Activated T-cell treated with anti-CD3 and anti-CD28 coated beads, Interleukin-2, amount 50 U/mL, for 72 hours (primary cell): ENCODE measurements at regions not wholly inside any gene's neighbourhood (a gene's known extent, or its start where the extent isn't known, plus 50 kb on each side); places are given as distances from the start of the nearest gene placed in this dataset.

Source experiments
- ATAC-seq, 2 donors: fragments of 150-1000 bp; cut with Tn5 transposase; replicated peaks in 1 of 2; 2 replicates each; pipeline ENCODE4 v1.10.0; 2021; ENCODE audit warnings: moderate library complexity in 2 of 2, mild to moderate bottlenecking in 1 of 2
- DNase-seq, 2 donors: peaks; one replicate each; pipeline ENCODE4 v3.0.0; 2021 to 2022; ENCODE audit warnings: mixed read lengths in 1 of 2
- H3K27ac Mint-ChIP-seq: one replicate; pipeline ENCODE4 v1.8.0; 2022; ENCODE audit warnings: mild to moderate bottlenecking, moderate library complexity, mixed read lengths
- H3K27me3 Mint-ChIP-seq: one replicate; pipeline ENCODE4 v1.8.0; 2022; ENCODE audit warnings: low read depth, mixed read lengths
- H3K36me3 Mint-ChIP-seq, 2 donors: one replicate each; pipeline ENCODE4 v1.8.0; 2022; ENCODE audit warnings: mixed read lengths in 2 of 2, mild to moderate bottlenecking in 1 of 2; ENCODE audit not compliant: insufficient read depth in 2 of 2
- H3K4me1 Mint-ChIP-seq: one replicate; pipeline ENCODE4 v1.8.0; 2022; ENCODE audit warnings: low read depth, mixed read lengths
- H3K4me3 Mint-ChIP-seq, 2 donors: one replicate each; pipeline ENCODE4 v1.8.0; 2022; ENCODE audit warnings: mild to moderate bottlenecking in 2 of 2, mixed read lengths in 2 of 2, moderate library complexity in 2 of 2
- H3K9me3 Mint-ChIP-seq, 2 donors: one replicate each; pipeline ENCODE4 v1.8.0; 2022; ENCODE audit warnings: mixed read lengths in 2 of 2

DNA sequence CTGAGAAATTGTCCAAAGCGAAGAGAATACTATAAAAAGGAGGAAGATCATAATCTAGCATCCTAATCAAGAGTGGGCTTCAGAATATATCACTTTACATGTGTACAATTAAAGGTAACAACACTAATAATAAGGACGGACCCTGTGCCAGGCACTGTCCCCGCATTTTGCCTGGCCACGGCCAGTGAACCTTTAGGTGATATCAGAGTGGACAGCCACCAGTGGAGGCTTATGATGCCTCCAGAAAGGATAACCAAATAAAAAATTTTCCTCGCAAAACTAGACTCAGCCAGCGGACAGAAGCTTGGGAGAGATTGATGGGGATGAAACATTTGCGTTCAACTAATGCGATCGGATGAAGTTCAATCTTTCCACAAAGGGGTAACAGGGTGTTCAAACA, 436.4 kb downstream of the NPHP4 start:
- Mint-ChIP-seq H3K4me3 (no peak overlapping the region), H3K36me3 (peaks cover 3 to 8% of the 10 kb centered on the region in 2 donors), H3K9me3 (peaks cover 10 to 12% of the 10 kb centered on the region in 2 donors), H3K4me1 (no peaks in the 10 kb centered on the region), H3K27me3 (peaks cover 21% of the 10 kb centered on the region), H3K27ac (no peak overlapping the region)
- ATAC-seq (no peak), DNase-seq (no peak)

DNA sequence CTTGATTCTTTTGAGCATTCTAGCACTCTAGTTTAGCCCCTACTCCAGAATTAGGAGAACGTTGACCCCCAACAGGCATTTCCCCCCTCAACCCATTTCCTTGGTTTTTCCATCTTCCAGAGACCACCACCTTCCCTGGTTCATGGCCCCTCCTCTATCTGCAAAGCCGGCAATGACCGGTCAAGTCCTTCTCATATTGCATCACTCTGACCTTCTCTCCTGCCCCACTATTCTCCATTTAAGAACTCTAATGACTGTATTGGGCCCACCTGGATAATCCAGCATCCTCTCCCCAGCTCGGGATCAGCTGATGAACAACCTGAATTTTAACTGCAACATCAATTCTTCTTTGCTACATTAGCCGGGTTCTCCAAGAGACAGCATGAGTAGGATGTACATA, 437.4 kb downstream of the NPHP4 start:
- no peak for DNase-seq
- no peak overlapping the region for H3K4me3 Mint-ChIP-seq
- no peak for ATAC-seq
- peaks cover 4 to 8% of the 10 kb centered on the region in 2 donors for H3K36me3 Mint-ChIP-seq
- peaks cover 21% of the 10 kb centered on the region for H3K27me3 Mint-ChIP-seq
- no peak overlapping the region for H3K27ac Mint-ChIP-seq
- no peaks in the 10 kb centered on the region for H3K4me1 Mint-ChIP-seq
- H3K9me3 Mint-ChIP-seq, result peaks cover 12 to 14% of the 10 kb centered on the region in 2 donors

DNA sequence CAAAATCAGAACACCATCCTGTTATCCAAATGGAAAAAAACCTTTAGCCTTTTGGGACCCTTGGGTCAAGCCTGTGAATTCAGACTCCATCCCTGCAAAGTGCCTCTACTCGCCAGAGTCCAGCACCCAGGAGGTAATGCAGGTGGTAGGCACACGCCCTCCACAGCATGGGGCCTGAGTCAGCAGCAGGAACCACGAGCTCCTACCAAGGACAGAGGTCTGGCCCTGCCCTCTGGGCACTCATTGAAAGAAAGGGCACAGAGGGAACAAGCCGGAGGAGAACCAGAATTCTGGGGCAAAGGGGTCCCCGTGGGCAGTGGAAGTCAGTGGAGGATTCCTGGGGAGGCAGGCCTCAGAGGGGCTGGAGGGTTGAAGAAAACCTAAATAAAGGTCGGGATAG, 438.1 kb downstream of the NPHP4 start:
- Mint-ChIP-seq H3K4me3 (no peak overlapping the region), H3K4me1 (no peaks in the 10 kb centered on the region), H3K36me3 (peaks cover 4 to 8% of the 10 kb centered on the region in 2 donors), H3K27me3 (peaks cover 21% of the 10 kb centered on the region), H3K27ac (no peak overlapping the region), H3K9me3 (peaks cover 12 to 14% of the 10 kb centered on the region in 2 donors)
- no peak for ATAC-seq
- no peak for DNase-seq

DNA sequence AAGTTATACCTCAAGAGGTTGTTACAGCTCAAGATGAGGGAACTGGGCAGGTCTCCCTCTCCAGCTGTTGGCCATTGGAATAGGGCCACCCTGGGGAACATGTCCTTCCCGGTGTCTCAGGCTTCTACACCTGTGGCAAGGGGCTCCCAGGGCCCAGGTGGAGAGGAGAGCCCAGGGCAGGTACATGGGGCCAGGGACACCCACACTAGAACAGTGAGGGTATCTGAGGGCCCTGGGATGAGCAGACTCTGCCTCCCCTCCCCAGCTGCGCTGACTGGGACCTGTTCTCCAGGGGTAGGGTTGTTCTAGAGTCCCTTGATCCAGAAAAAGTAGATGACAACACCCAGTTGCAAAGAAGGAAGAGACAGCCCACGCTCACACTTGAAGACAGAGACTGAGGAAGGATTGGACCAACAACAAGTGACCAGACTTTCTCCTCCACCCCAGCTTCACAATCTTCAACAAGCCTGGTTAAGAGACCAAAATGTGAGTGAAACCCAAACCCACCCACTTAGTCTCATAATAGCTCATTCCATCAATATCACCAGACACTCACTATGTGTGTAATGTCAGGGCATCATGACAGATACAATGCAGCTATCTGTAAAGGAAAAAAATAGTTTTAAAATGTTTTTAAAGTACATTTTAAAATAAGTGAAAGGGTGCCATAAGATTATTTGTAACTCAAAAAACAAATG, 439.3 kb downstream of the NPHP4 start:
- Mint-ChIP-seq H3K27me3 (peaks cover 12% of the 10 kb centered on the region), H3K27ac (no peak overlapping the region), H3K4me3 (no peak overlapping the region), H3K36me3 (peaks cover 0 to 1% of the 10 kb centered on the region in 2 donors), H3K9me3 (peaks cover 4 to 7% of the 10 kb centered on the region in 2 donors), H3K4me1 (no peaks in the 10 kb centered on the region)
- ATAC-seq (peak in 1 of 2 donors; percentile 30), DNase-seq (no peak)

DNA sequence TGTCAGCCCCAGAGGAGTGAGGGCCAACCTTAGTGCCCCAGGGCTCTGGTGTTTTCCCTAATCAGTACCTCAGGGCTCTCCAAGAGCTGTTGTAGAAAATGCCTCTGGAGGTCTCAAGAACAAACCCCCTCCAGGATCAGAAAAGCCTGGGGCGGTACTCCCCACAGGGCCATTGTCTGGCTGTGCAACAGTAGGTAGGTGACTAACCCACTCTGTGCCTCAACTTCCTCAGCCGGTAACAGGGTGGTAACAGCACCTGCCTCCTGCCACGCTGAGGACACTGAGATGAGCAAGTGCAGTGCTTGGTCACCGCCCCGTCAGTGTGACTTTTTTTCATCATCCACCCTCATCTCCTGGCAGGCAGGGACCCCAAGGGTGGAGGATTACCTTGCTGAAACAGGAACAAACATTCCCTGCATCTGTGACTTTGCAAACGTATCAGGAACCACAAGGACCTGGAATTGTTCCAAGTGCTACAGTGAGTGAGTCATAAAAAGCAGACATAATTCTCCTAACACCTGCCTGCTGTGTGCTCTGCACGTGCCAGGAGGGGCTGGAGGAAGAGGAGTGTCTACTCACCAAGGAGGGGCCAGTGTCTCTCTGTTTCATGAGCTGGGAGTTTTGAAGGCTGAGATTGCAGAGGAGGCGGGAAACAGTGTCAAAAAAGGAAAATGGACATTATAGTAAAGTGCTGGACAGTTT, 440.8 kb downstream of the NPHP4 start:
- peaks cover 4 to 7% of the 10 kb centered on the region in 2 donors for H3K9me3 Mint-ChIP-seq
- H3K27ac Mint-ChIP-seq, result no peak overlapping the region
- peaks cover 0 to 1% of the 10 kb centered on the region in 2 donors for H3K36me3 Mint-ChIP-seq
- no peak for DNase-seq
- peaks cover 11% of the 10 kb centered on the region for H3K27me3 Mint-ChIP-seq
- peak in 1 of 2 donors; percentile 17 for ATAC-seq
- H3K4me1 Mint-ChIP-seq, result no peaks in the 10 kb centered on the region
- H3K4me3 Mint-ChIP-seq, result no peak overlapping the region

DNA sequence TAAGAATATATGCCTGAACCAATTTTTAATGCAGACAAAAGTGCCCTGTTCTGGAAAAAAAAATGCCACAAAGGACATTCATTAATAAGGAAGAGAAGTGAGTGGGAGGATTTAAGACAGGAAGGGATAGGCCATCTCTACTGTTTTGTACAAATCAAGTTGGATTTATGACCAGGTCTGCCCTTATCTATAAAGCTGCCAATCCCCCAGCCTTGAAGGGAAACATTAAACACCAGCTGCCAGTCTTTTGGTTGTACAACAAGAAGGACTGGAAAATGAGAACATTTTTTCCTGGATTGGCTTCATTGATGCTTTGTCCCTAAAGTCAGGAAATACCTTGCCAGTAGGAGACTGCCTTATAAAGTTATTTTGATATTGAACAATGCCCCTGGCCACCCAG, 444.0 kb downstream of the NPHP4 start:
- Mint-ChIP-seq H3K4me3 (no peak overlapping the region), H3K27me3 (no peaks in the 10 kb centered on the region), H3K4me1 (no peaks in the 10 kb centered on the region), H3K9me3 (peaks cover 2% of the 10 kb centered on the region in 2 donors), H3K36me3 (peaks cover 0 to 1% of the 10 kb centered on the region in 2 donors), H3K27ac (no peak overlapping the region)
- ATAC-seq (no peak), DNase-seq (no peak)

DNA sequence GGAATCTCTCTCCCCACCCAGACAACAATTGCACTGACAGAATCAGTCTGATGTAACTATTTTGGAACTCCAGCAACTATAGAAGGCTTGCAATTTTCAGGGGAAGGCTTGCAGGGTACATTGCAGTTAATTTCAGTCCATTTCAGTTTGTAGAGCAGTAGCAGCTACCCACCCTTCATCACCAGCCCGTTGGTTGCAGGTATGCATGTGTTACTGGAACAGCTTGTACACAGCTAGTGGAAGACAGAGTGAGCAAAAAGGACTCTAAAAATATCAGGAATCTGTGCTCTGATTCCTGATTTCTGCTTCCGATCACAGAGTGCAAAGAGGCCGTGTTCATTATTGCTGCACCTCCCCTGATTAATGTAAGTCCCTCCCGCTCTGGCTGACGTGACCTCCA, 449.0 kb downstream of the NPHP4 start:
- Mint-ChIP-seq H3K4me3 (no peak overlapping the region), H3K36me3 (peaks cover 0 to 2% of the 10 kb centered on the region in 2 donors), H3K27me3 (peaks cover 30% of the 10 kb centered on the region), H3K27ac (no peak overlapping the region), H3K4me1 (no peaks in the 10 kb centered on the region), H3K9me3 (peaks cover 0 to 2% of the 10 kb centered on the region in 2 donors)
- ATAC-seq, result no peak
- DNase-seq, result no peak

DNA sequence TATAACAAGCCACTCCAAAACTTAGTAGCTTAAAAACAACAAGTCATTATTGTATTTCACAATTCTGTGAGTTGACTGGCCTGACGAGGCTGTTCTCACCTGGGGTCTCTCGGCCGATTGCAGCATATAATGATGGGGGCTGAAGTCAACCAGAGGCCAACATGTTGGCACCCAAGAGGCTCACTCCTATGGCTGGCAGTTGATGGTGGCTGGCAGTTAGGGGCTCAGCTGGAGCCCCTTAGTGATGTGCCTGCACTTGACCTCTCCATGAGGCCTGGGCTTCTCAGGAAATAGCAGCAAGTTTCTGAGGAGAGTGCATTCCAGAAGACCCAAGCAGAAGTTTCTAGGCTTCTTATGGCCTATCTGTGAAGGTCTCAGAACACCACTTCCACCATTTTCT, 459.4 kb downstream of the NPHP4 start:
- Mint-ChIP-seq H3K4me1 (no peaks in the 10 kb centered on the region), H3K9me3 (peaks cover 3 to 6% of the 10 kb centered on the region in 2 donors)
- no peak for DNase-seq

DNA sequence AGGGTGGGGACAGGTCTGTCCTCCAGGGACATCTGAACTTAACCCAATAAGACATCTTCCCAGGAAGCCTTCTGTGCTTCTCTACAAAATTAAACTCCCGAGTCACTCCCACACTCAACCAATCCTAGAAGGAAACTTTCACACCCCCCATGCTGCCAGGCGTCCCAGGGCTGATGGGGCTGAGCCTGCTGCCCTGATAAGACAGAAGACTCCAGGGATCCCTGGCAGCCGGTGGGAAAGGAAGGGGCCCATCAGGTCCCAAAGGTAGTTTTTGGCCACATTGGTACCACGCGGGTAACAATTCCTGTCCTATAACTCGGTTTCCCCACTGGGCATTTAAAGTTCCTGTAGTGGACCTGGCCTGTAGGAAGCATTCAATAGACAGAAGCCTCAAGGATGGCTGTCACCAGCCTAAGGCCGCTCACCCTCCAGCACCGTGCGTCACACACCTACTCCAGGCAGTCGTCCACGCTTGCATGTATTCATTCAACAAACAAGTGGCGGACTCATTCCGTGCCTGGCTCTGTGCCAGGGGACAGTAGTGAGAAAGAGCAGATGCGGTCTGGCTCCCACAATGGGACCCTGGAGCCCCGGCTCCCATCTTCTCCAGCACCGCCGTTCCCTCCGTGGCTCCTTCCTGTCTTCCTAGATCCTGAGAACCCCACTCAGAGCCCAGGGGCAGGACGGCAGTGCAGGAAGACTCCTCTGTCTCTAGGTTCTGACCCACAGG, 465.2 kb downstream of the NPHP4 start:
- Mint-ChIP-seq H3K27me3 (no peaks in the 10 kb centered on the region), H3K4me3 (no peak overlapping the region), H3K4me1 (no peaks in the 10 kb centered on the region), H3K36me3 (no peaks in the 10 kb centered on the region), H3K9me3 (peaks cover 3 to 6% of the 10 kb centered on the region in 2 donors), H3K27ac (no peak overlapping the region)
- ATAC-seq, result no peak
- DNase-seq, result no peak

More for the DNA sequence above, 459.4 kb downstream of the NPHP4 start:
- Mint-ChIP-seq H3K27ac (no peak overlapping the region), H3K27me3 (peaks cover 10% of the 10 kb centered on the region), H3K36me3 (no peaks in the 10 kb centered on the region), H3K4me3 (no peak overlapping the region)
- ATAC-seq, result no peak

DNA sequence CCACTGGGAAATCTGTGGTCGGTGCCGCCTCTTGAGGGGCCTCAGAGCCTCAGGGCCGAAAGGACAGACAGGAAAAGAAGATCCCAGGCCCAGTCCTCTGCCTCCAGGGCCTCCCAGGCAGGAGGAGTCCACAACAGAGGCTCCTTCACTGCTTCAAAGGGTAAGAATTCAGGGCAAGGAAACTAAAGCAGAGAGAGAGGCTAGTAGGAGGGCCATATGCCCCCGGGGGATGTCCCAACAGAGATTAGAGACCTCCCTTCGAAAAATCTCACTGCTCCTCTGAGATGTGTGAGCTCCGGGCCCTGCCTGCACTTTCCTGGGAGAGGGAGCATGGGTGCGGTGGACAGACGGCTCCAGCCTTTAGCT, 465.9 kb downstream of the NPHP4 start:
- Mint-ChIP-seq H3K36me3 (no peaks in the 10 kb centered on the region), H3K27me3 (no peaks in the 10 kb centered on the region), H3K4me1 (no peaks in the 10 kb centered on the region), H3K9me3 (peaks cover 3 to 6% of the 10 kb centered on the region in 2 donors), H3K27ac (no peak overlapping the region), H3K4me3 (no peak overlapping the region)
- DNase-seq, result no peak
- ATAC-seq, result no peak

DNA sequence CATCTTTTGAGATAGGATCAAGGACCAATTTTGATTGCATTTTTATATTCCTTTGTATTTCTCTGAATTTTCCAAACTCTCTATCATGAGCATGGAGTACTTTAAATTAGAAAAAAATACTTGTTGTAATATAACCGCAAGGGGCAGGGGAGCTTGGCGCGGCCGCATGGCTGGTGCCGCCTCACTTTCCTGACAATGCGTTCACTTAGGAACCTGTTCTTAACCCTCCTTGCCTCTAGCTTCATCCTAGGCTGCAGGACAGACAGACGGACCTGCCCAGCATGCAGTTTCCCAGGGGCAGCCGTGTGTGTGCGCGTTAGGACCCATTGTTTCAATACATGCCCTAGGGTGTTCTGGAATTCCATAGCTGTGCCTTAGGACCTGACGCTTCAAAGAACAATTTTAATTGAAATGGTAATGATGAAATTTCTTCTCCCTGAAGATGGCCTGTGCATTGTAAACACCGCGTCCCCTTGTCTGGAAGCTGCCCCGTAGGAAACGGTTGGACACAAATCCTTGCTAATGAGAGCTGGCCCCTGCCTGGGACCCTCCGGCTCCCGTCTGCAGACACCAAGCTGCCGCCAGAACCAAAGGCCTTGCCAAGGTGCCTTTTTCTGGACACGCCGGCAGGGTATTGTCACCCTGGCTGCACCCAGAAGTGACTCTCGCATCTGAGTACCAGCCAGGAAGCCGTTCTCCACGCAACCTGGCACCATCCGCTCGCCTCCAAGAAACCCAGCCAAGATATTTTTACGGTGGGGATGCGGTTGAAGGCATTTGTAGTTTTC, 466.4 kb downstream of the NPHP4 start:
- Mint-ChIP-seq H3K27ac (no peak overlapping the region), H3K36me3 (no peaks in the 10 kb centered on the region), H3K9me3 (peaks cover 3 to 6% of the 10 kb centered on the region in 2 donors), H3K27me3 (no peaks in the 10 kb centered on the region), H3K4me3 (no peak overlapping the region), H3K4me1 (no peaks in the 10 kb centered on the region)
- ATAC-seq, result no peak
- no peak for DNase-seq

DNA sequence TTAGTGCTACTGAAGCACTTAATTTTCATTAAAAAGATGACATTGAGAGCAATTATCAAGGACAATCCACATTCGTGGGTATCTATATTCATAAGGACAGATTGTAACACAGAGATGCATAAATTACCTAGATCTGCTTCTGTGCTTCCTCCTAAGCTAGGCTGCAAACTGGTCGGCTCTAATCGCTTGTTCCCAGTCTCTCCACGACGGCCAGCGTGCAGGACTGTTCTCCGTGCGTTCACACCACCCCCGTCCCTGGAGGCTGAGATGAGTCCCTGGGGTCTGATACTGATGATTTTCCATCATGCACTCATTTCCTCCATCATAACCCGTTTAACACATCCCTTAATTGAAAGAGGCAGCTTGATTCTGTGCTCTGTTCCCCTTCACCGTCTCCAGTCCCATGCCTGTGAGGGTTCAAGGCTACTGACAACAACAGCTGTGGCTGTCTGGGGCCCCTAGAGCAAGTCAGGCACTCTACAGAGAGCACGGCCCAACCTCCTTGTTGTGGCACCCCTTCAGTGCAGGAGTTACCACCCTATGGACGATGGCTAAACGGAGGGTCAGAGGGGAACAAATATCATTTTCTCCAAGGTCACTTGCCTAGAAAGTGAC, 469.6 kb downstream of the NPHP4 start:
- no peaks in the 10 kb centered on the region for H3K36me3 Mint-ChIP-seq
- H3K9me3 Mint-ChIP-seq, result no peaks in the 10 kb centered on the region
- ATAC-seq, result no peak
- H3K4me3 Mint-ChIP-seq, result no peak overlapping the region
- no peaks in the 10 kb centered on the region for H3K4me1 Mint-ChIP-seq
- no peaks in the 10 kb centered on the region for H3K27me3 Mint-ChIP-seq
- DNase-seq, result no peak
- H3K27ac Mint-ChIP-seq, result no peak overlapping the region
